Heart left ventricle (tissue), 16 donors: ENCODE measurements at regions not wholly inside any gene's neighbourhood (a gene's known extent, or its start where the extent isn't known, plus 50 kb on each side); places are given as distances from the start of the nearest gene placed in this dataset.

Experiments used
- ATAC-seq, 4 donors: fragments of 200-7000 bp; cut with Tn5 transposase; one replicate each; pipeline ENCODE4 v1.9.1; 2020 to 2022; ENCODE audit warnings: moderate library complexity in 4 of 4, mild to moderate bottlenecking in 3 of 4, moderate number of reproducible peaks in 1 of 4
- DNase-seq, 5 donors: peaks; one replicate each; pipeline ENCODE4 v3.0.0-alpha.2; 2020
- H3K27ac ChIP-seq, 12 donors: fragments of 200-600 bp; sonication (generic) in 4 of 12; one replicate each; pipeline versions ENCODE4 v1.5.0 to v1.8.0; 2016 to 2022; ENCODE audit warnings: mild to moderate bottlenecking in 2 of 12
- H3K27me3 ChIP-seq, 9 donors: fragments of 200-600 bp; sonication (generic) in 2 of 9; one replicate each; pipeline versions ENCODE4 v1.5.1 to v1.8.0; 2016 to 2022; ENCODE audit warnings: mild to moderate bottlenecking in 3 of 9
- H3K36me3 ChIP-seq, 9 donors: fragments of 200-600 bp; sonication (generic) in 2 of 9; one replicate each; pipeline versions ENCODE4 v1.5.0 to v1.8.0; 2018 to 2022; ENCODE audit warnings: mild to moderate bottlenecking in 2 of 9
- H3K4me1 ChIP-seq, 12 donors: fragments of 200-600 bp; sonication (generic) in 4 of 12; one replicate each; pipeline versions ENCODE4 v1.5.0 to v1.8.0; 2016 to 2022; ENCODE audit warnings: mild to moderate bottlenecking in 3 of 12
- H3K4me3 ChIP-seq, 12 donors: fragments of 200-600 bp; sonication (generic) in 4 of 12; one replicate each; pipeline versions ENCODE4 v1.5.0 to v1.8.0; 2017 to 2022; ENCODE audit warnings: mild to moderate bottlenecking in 9 of 12, moderate library complexity in 4 of 12
- H3K9me3 ChIP-seq, 12 donors: fragments of 200-600 bp; sonication (generic) in 4 of 12; one replicate each; pipeline versions ENCODE4 v1.5.0 to v1.8.0; 2016 to 2022; ENCODE audit warnings: mild to moderate bottlenecking in 1 of 12
- CTCF ChIP-seq, 12 donors: fragments of 200-600 bp; sonication (generic) in 4 of 12; IDR thresholded peaks; one replicate each; pipeline versions ENCODE4 v1.5.0 to v1.8.0; 2018 to 2022; ENCODE audit warnings: antibody characterized with exemption in 12 of 12, mild to moderate bottlenecking in 5 of 12
- POLR2A ChIP-seq, 2 donors: fragments of 450-650 bp; IDR thresholded peaks; one replicate each; pipeline ENCODE4 v1.6.1; 2017; ENCODE audit warnings: antibody characterized with exemption in 2 of 2, mild to moderate bottlenecking in 2 of 2, moderate library complexity in 2 of 2
- WGBS, 4 donors: extraction: QIAGEN DNeasy Blood & Tissue Kit in 2 of 4; methylation state at CpG; one replicate each; pipeline versions ENCODE4 v1.1.5 to v1.1.7; 2013 to 2018; 5-methylcytosine and 5-hydroxymethylcytosine counted together
- intact Hi-C, 10 donors: fragments of 100-400 bp; cut with DNase I; formaldehyde crosslinking; loops; one replicate each; pipeline versions ENCODE4 v1.11.1 to v1.14.2; 2022
- donor health status: ischemic (EF 13 %, LVEDD 7.1; RV severe dilation, severe dysfunction).
- donor health status: healthy with polysubstance abuse.
- donor health status: DM: no; HTN: yes; CAD: no.
- donor health status: DM: no; HTN: no; CAD: no.
- donor health status: ischemic (EF 25% LVEDD 6.9; RV normal size, moderate dysfunction).
- donor health status: ischemic (EF 25% LVEDD 5.7; RV mildly dilated, moderate dysfunction).
- donor health status: healthy.
- donor health status: DM: yes; HTN: yes; CAD: no.
- donor health status: ischemic (EF 35%, LVEDD 5.7; RV mildly dilated, moderate dysfunction).
- donor health status: nonischemic (EF 11% LVEDD 7.7; RV severe dilation, severe dysfunction).
- donor health status: DM: yes; HTN: yes; CAD: no.
- donor health status: PGD.
- donor health status: ischemic (EF 29% LVEDD 5.4; RV normal size, mild dysfunction).
- donor health status: nonischemic (EF 23%, LVEDD 6.1; RV moderate dilation, normal function).

- Histone ChIP-seq H3K4me1 (no peaks in the 10 kb centered on the region), H3K9me3 (peaks cover 0 to 3% (median 0%) of the 10 kb centered on the region in 12 donors), H3K4me3 (no peak overlapping the region), H3K27me3 (no peaks in the 10 kb centered on the region), H3K36me3 (no peaks in the 10 kb centered on the region), H3K27ac (no peak overlapping the region)
- intact Hi-C loops: no loop called here
- no peak for DNase-seq
- no peak for ATAC-seq
- no peak for TF ChIP-seq CTCF (IDR thresholded peaks at IDR 0.05)
- TF ChIP-seq POLR2A (IDR thresholded peaks at IDR 0.05): no peak
- 90 to 100% (median 96%) methylated on average over 1 of the region's 1 CpG for WGBS, 4 donors
These were observed 150.8 kb upstream of the STAC start for GRCh38 chr3:36229496-36229895.

GRCh38 chr3:36232797-36233489 lies 147.4 kb upstream of the STAC start:
- Histone ChIP-seq H3K4me3 (no peak overlapping the region), H3K4me1 (no peaks in the 10 kb centered on the region), H3K27ac (no peak overlapping the region), H3K27me3 (no peaks in the 10 kb centered on the region), H3K9me3 (peaks cover 0 to 20% (median 4%) of the 10 kb centered on the region in 12 donors), H3K36me3 (no peaks in the 10 kb centered on the region)
- intact Hi-C loops: no loop called here
- DNase-seq (no peak), ATAC-seq (no peak)
- TF ChIP-seq POLR2A (IDR thresholded peaks at IDR 0.05): no peak
- no peak for TF ChIP-seq CTCF (IDR thresholded peaks at IDR 0.05)

- 88 to 92% (median 91%) methylated on average over 1 of the region's 1 CpG for WGBS, 4 donors
- H3K4me1 ChIP-seq: no peaks in the 10 kb centered on the region
- no peaks in the 10 kb centered on the region for H3K36me3 ChIP-seq
- H3K27me3 ChIP-seq: no peaks in the 10 kb centered on the region
- H3K4me3 ChIP-seq: no peak overlapping the region
- H3K27ac ChIP-seq: no peak overlapping the region
- H3K9me3 ChIP-seq: no peaks in the 10 kb centered on the region
- intact Hi-C loops: loop anchor here in 1 of 10 donors (10.0 kb wide), 1 partner anchor 140 kb away; the partner anchor contains the start of gene STAC
- no peak for DNase-seq
- TF ChIP-seq CTCF (IDR thresholded peaks at IDR 0.05): no peak
- no peak for TF ChIP-seq POLR2A (IDR thresholded peaks at IDR 0.05)
- no peak for ATAC-seq
These were observed 135.6 kb upstream of the STAC start for GRCh38 chr3:36244728-36245127.

- WGBS, 4 donors: 81 to 90% (median 85%) methylated on average over 3 of the region's 3 CpGs
- H3K4me1 ChIP-seq: no peaks in the 10 kb centered on the region
- peaks cover 0 to 25% (median 4%) of the 10 kb centered on the region in 12 donors for H3K9me3 ChIP-seq
- ATAC-seq (no peak), DNase-seq (no peak)
- H3K27me3 ChIP-seq: no peaks in the 10 kb centered on the region
- H3K36me3 ChIP-seq: no peaks in the 10 kb centered on the region
- intact Hi-C loops: loop anchor here in 1 of 10 donors (10.0 kb wide), 1 partner anchor 136 kb away; the partner anchor contains the start of gene STAC
- no peak overlapping the region for H3K27ac ChIP-seq
- TF ChIP-seq POLR2A (IDR thresholded peaks at IDR 0.05) (no peak), CTCF (IDR thresholded peaks at IDR 0.05) (no peak)
- no peak overlapping the region for H3K4me3 ChIP-seq
These were observed 131.9 kb upstream of the STAC start for GRCh38 chr3:36248374-36248773.
